ENCODE measurements at regions not wholly inside any gene's neighbourhood (a gene's known extent, or its start where the extent isn't known, plus 50 kb on each side); places are given as distances from the start of the nearest gene placed in this dataset.

- no peak for TF ChIP-seq CTCF (IDR thresholded peaks at IDR 0.05; ENCODE audit: low read depth, low read length, missing control alignments)
- H3K4me3 ChIP-seq (ENCODE audit: low read depth, low read length) = no peak overlapping the region
- in situ Hi-C loops (cut with HindIII; ENCODE audit: low sequenced_read_pairs) = no loop called here
- DNase-seq (ENCODE audit: low read depth) = no peak
These were observed 417.6 kb downstream of the GALC start for GRCh38 chr14:87575378-87575777.

- in situ Hi-C loops (cut with HindIII; ENCODE audit: low sequenced_read_pairs) = no loop called here
- no peak overlapping the region for H3K4me3 ChIP-seq (ENCODE audit: low read depth, low read length)
- DNase-seq (ENCODE audit: low read depth) = no peak
- no peak for TF ChIP-seq CTCF (IDR thresholded peaks at IDR 0.05; ENCODE audit: low read depth, low read length, missing control alignments)
These were observed 419.4 kb downstream of the GALC start for GRCh38 chr14:87573591-87573990.

GRCh38 chr14:87567618-87568295 lies 425.2 kb downstream of the GALC start:
- no peak for TF ChIP-seq CTCF (IDR thresholded peaks at IDR 0.05; ENCODE audit: low read depth, low read length, missing control alignments)
- H3K4me3 ChIP-seq (ENCODE audit: low read depth, low read length) = no peak overlapping the region
- in situ Hi-C loops (cut with HindIII; ENCODE audit: low sequenced_read_pairs) = no loop called here
- no peak for DNase-seq (ENCODE audit: low read depth)

GRCh38 chr14:87566991-87567390 lies 426.0 kb downstream of the GALC start:
- DNase-seq (ENCODE audit: low read depth) = no peak
- in situ Hi-C loops (cut with HindIII; ENCODE audit: low sequenced_read_pairs) = no loop called here
- H3K4me3 ChIP-seq (ENCODE audit: low read depth, low read length) = no peak overlapping the region
- TF ChIP-seq CTCF (IDR thresholded peaks at IDR 0.05; ENCODE audit: low read depth, low read length, missing control alignments) = no peak

GRCh38 chr14:87547536-87547935 lies 445.4 kb downstream of the GALC start:
- H3K4me3 ChIP-seq (ENCODE audit: low read depth, low read length) = no peak overlapping the region
- TF ChIP-seq CTCF (IDR thresholded peaks at IDR 0.05; ENCODE audit: low read depth, low read length, missing control alignments) = no peak
- in situ Hi-C loops (cut with HindIII; ENCODE audit: low sequenced_read_pairs) = no loop called here
- DNase-seq (ENCODE audit: low read depth) = no peak

- no peak for TF ChIP-seq CTCF (IDR thresholded peaks at IDR 0.05; ENCODE audit: low read depth, low read length, missing control alignments)
- no peak for DNase-seq (ENCODE audit: low read depth)
- in situ Hi-C loops (cut with HindIII; ENCODE audit: low sequenced_read_pairs) = no loop called here
These were observed 450.7 kb downstream of the GALC start for GRCh38 chr14:87542288-87542687.

More at GRCh38 chr14:87542288-87542687, 450.7 kb downstream of the GALC start:
- no peak overlapping the region for H3K4me3 ChIP-seq (ENCODE audit: low read depth, low read length)

All from astrocyte of the cerebellum (primary cell).